Progenitor cell of endocrine pancreas (in vitro differentiated cells): ENCODE measurements at regions not wholly inside any gene's neighbourhood (a gene's known extent, or its start where the extent isn't known, plus 50 kb on each side); places are given as distances from the start of the nearest gene placed in this dataset.

Experiments used
- DNase-seq: peaks from one replicate; pipeline ENCODE4 v3.0.0; 2021; ENCODE audit warnings: low spot score; ENCODE audit not compliant: unreplicated experiment
- H3K27ac Mint-ChIP-seq: 2 replicates; pipeline ENCODE4 v1.8.0; 2021; ENCODE audit warnings: mild to moderate bottlenecking, moderate library complexity, mixed read lengths
- H3K27me3 Mint-ChIP-seq: 2 replicates; pipeline ENCODE4 v1.8.0; 2021; ENCODE audit warnings: mixed read lengths
- H3K36me3 Mint-ChIP-seq: 2 replicates; pipeline ENCODE4 v1.8.0; 2022; ENCODE audit warnings: mixed read lengths; ENCODE audit not compliant: insufficient read depth
- H3K4me1 Mint-ChIP-seq: 2 replicates; pipeline ENCODE4 v1.8.0; 2021; ENCODE audit warnings: low read depth, mixed read lengths
- H3K4me3 Mint-ChIP-seq: 2 replicates; pipeline ENCODE4 v1.8.0; 2021; ENCODE audit warnings: low read depth, mild to moderate bottlenecking, moderate library complexity, mixed read lengths
- H3K9me3 Mint-ChIP-seq: 2 replicates; pipeline ENCODE4 v1.8.0; 2021; ENCODE audit warnings: low read depth, mixed read lengths
- TF ChIP-seq, protein P1 (sequence below): fragments of 200-600 bp; sonication (generic); IDR thresholded peaks from one replicate; pipeline ENCODE4 v1.5.0; 2021; ENCODE audit warnings: antibody characterized with exemption, mild to moderate bottlenecking; ENCODE audit not compliant: unreplicated experiment

DNA sequence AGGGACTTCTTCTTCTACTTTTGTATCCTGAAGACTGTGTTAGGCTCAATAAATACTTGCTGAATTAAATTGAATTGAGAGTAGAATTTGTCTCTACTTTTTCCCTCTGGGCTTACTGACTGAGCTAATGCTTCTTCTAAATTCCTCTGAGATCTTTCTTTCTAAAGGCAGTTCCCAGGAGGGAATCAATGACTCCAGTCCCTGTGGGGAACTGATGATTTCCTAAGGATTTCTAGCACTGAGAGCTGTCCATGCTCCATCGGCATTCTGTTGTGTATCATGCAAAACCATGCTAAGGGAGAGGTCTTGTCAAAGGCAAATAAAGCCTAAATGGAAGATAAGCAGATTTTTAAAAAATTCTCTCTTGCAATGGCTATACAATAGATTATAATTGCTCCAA lies 148.8 kb upstream of the KIRREL3 start:
- Mint-ChIP-seq H3K4me1 (peaks cover 3% of the 10 kb centered on the region), H3K27me3 (peaks cover 3% of the 10 kb centered on the region), H3K36me3 (no peaks in the 10 kb centered on the region), H3K9me3 (no peaks in the 10 kb centered on the region), H3K27ac (no peak overlapping the region), H3K4me3 (no peak overlapping the region)
- no peak for DNase-seq
- TF ChIP-seq, protein P1, sequence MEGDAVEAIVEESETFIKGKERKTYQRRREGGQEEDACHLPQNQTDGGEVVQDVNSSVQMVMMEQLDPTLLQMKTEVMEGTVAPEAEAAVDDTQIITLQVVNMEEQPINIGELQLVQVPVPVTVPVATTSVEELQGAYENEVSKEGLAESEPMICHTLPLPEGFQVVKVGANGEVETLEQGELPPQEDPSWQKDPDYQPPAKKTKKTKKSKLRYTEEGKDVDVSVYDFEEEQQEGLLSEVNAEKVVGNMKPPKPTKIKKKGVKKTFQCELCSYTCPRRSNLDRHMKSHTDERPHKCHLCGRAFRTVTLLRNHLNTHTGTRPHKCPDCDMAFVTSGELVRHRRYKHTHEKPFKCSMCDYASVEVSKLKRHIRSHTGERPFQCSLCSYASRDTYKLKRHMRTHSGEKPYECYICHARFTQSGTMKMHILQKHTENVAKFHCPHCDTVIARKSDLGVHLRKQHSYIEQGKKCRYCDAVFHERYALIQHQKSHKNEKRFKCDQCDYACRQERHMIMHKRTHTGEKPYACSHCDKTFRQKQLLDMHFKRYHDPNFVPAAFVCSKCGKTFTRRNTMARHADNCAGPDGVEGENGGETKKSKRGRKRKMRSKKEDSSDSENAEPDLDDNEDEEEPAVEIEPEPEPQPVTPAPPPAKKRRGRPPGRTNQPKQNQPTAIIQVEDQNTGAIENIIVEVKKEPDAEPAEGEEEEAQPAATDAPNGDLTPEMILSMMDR = no peak

DNA sequence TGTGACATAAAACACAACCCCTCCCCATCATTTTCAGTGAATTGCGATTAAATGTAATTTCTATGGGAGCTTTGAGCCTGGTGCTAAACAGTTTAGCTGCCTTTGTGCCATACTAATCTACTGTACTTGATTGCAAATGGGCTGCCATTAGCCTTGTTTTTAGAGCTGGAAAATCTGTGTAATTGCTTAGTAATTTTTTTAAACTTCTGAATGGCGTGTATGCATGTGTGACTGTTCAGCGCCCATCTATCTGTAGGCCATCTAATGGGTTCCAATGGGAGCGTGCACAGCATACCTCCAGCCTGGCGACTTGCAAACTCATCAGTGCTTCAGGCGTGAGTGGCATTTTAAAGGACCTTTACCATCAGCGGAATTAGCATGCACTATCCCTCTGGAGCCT lies 142.7 kb upstream of the KIRREL3 start:
- no peaks in the 10 kb centered on the region for H3K4me1 Mint-ChIP-seq

DNA sequence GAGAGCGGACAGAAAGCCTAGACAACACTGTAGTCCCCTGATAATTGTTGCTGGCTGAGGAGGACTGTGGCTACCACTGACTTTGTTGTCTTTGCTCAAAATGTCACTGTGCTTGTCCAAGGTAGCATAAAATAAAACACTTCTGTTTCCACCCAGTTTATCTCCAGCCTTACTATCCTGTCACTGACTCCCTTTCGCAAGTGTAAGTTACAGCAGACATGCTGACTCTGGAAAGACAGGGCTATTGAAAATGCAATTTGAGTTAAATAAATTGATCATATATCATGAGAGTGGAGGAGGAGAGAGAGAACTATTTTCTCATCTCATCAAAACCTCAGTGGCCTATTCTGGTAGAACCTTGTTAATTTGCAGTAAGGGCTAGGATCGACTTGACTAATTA lies 138.0 kb upstream of the KIRREL3 start:
- TF ChIP-seq, protein P1 = no peak
- no peak for DNase-seq
- Mint-ChIP-seq H3K4me3 (no peak overlapping the region), H3K27ac (no peak overlapping the region), H3K27me3 (no peaks in the 10 kb centered on the region), H3K4me1 (no peaks in the 10 kb centered on the region), H3K9me3 (no peaks in the 10 kb centered on the region), H3K36me3 (no peaks in the 10 kb centered on the region)

More for the DNA sequence above, 142.7 kb upstream of the KIRREL3 start:
- Mint-ChIP-seq H3K27ac (no peak overlapping the region), H3K27me3 (no peaks in the 10 kb centered on the region), H3K4me3 (no peak overlapping the region), H3K36me3 (no peaks in the 10 kb centered on the region), H3K9me3 (no peaks in the 10 kb centered on the region)
- no peak for DNase-seq
- TF ChIP-seq, protein P1 = no peak

DNA sequence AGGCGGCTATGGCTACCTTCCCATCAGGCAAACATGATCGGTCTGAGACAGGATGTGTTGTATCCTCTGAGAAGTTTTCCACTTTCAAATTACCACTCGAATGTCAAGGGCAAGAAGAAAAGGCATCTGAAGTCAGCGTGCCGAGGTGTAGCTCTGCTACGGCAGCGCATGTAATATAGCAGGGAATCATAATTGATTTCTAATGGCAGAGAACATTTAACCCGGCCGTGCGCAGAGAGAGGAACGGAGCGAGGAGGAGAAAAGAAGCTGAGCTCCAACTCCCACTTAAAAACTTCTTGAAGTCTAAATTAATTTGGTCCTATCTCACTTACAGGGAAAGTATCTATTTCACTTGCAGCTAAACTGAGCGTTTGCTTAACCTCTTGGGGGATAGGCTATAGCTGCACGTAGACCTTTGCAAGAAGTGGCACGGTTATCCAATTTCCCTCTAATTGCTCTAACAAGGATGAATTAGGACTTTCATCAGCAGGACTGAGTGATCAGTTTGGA lies 137.3 kb upstream of the KIRREL3 start:
- Mint-ChIP-seq H3K4me3 (no peak overlapping the region), H3K27me3 (peaks cover 5% of the 10 kb centered on the region), H3K9me3 (no peaks in the 10 kb centered on the region), H3K4me1 (no peaks in the 10 kb centered on the region), H3K27ac (no peak overlapping the region), H3K36me3 (no peaks in the 10 kb centered on the region)
- no peak for DNase-seq
- TF ChIP-seq, protein P1 = no peak

DNA sequence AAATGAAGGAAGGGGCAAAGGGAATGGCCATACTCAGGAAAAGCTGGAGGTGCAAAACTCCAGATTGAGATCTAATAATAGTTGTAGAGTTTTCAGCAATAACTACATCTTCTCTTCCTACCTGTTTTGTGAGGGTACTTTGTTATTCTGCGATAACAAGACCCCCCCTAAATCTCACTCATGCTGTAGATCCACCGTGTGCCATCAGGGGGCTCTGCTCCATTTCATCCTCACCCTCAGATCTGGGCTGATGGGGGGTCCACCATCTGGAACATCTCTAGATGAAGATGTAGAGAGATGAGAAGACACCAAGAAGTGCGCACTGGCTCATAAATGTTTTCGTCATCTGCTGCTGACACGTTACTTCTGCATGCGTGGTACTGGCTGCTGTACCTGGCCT lies 135.9 kb upstream of the KIRREL3 start:
- no peaks in the 10 kb centered on the region for H3K9me3 Mint-ChIP-seq
- no peak for DNase-seq
- no peaks in the 10 kb centered on the region for H3K4me1 Mint-ChIP-seq
- TF ChIP-seq, protein P1 = no peak
- H3K4me3 Mint-ChIP-seq = no peak overlapping the region
- H3K27ac Mint-ChIP-seq = no peak overlapping the region
- no peaks in the 10 kb centered on the region for H3K36me3 Mint-ChIP-seq
- peaks cover 7% of the 10 kb centered on the region for H3K27me3 Mint-ChIP-seq
